Activated CD8-positive, alpha-beta memory T cell treated with anti-CD3 and anti-CD28 coated beads, Interleukin-2, amount 50 U/mL, for 24 hours (primary cell): ENCODE measurements at regions not wholly inside any gene's neighbourhood (a gene's known extent, or its start where the extent isn't known, plus 50 kb on each side); places are given as distances from the start of the nearest gene placed in this dataset.

Source experiments
- DNase-seq: peaks from one replicate; pipeline ENCODE4 v3.0.0-alpha.2; 2020; ENCODE audit errors: extremely low read depth

DNA sequence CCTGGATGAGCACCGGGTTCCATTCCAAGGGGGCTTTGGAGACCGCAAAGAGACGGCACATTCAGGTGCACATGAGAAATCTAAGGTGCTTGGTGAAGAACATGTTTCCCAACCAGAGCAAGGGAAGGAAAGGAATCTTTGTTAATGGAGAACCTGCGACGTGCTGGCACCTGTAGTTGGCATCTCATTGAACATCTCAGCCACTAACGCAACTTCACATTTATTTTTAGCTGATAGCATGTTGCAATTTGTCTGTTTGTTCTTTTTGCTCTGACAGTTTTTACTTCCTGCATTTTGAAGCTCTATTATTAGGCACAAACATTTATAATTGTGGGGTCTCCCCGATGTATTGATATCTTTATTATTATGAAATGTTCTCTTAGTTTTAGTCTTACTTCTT, 316.7 kb downstream of the TCERG1L start:
- no peak for DNase-seq

DNA sequence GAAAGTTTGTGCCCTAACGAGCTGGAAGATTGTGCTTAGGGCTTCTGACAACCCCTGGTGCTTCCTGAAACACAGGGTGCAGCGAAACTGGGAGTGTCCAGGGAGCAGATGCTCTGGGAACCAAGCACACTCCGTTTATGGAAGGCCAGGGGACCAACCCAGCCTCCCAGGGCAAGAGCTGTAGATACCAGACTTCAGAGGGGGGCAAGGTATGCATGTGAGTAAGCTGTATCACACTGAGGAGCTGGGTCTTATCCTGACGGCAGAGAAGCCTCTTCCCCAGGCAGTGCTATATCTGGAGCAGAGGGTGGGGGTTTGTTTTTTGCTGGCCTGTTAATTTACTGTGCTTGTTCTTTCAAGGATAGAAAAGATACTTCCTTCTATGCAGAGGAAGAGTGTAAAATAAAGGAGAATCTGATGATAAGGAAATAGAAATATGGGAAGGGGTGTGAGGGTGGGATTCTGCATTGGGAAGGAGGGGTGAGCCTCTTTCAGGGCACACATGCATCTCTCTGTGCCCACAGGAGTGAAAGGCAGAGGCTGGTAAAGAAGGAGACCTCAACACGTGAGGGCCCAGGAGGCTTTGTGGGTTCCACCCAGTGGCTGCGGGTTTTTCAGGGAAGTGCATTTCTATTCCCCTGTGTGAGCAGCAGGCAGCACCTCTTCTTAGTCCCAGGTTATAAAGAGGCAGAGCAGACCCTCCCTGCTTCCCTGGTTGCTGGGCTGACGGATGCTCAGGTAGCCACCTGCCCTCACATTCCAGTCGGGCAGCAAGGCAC, 314.1 kb downstream of the TCERG1L start:
- no peak for DNase-seq

- no peak for DNase-seq
Measured at GRCh38 chr10:130998046-130998435, 313.5 kb downstream of the TCERG1L start.

DNA sequence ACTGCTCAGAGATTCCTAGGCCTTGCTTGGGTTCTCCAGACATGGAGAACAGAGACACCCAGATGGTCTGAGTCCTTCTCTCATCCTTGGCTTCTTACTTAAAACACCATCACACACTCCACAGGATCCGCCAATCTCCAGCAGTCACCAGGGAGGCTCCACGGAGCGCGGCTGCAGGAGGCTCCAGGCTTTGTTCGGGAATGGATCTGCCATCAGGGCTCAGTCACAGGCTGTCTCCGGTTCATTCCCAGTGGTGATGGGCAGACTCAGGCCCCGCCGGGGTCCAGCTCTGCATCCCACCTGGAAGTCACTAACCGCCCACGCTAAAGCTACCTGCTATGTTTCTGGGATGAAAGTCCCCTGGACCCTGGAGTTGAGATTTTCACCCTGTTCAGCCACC, 312.9 kb downstream of the TCERG1L start:
- DNase-seq, result no peak

- DNase-seq, result no peak
Measured at GRCh38 chr10:130999376-131000202, 311.9 kb downstream of the TCERG1L start.

DNA sequence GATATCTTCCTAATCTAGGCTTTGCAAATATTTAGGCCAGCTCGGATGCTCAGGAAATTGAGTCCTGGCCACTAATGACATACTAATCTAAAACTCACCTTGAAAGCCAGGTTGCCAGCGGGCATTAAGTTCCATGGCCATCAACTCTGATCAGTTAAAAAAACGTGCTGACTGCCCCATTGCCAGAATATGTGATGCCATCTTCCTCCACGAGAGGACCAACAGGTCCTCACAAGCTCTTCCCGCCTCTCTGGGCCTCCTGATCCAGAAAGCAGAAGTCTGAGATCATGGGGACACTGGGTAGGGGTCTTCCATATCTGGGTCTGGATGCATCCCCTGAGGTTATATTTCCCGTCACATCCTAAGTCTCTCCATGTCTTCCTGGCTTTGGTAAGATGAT, 311.3 kb downstream of the TCERG1L start:
- DNase-seq, result no peak

- no peak for DNase-seq
Measured at GRCh38 chr10:131000743-131001142, 310.8 kb downstream of the TCERG1L start.

GRCh38 chr10:131001438-131001837, 310.1 kb downstream of the TCERG1L start:
- DNase-seq, result no peak

GRCh38 chr10:131002031-131002861, 309.3 kb downstream of the TCERG1L start:
- DNase-seq, result no peak

DNA sequence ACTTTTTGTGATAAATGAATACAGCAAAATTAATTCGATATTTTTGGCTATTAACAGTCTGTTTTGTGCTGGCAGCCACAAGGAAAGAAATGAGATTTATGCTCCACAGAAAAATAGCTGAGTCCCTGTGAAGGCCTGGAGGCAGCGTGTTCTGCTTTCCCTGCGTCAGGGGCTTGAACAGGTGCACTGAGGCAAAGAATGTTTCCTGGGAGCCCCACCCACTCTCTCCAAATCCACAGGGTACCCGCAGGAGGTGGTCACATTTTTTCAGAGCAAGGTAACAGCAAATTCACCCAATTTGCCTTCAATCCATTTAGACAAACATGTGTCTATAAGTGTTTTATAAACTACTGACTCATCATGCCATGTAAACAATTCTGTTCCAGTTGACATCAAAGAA, 308.1 kb downstream of the TCERG1L start:
- no peak for DNase-seq

DNA sequence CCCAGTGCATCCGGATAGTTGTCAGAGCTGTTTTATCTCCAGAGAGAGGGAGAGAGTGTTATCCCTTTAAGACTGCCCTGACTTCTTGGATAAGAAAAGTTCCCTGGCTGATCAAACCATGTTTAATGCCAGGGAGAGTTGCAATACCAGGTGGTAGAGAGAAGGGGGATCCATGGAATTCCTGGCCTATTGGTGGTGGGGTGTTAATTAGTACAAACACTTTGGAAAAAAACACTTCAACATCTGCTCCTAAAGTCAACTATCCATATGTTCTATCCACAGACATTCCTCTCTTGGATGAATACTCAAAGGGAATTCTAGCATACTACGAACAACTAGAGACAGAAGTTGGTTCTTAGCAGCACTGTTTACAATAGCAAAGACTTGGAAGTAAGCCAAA, 307.2 kb downstream of the TCERG1L start:
- no peak for DNase-seq

GRCh38 chr10:131006458-131007256, 304.9 kb downstream of the TCERG1L start:
- DNase-seq, result no peak

GRCh38 chr10:131009791-131010190, 301.7 kb downstream of the TCERG1L start:
- DNase-seq, result no peak

DNA sequence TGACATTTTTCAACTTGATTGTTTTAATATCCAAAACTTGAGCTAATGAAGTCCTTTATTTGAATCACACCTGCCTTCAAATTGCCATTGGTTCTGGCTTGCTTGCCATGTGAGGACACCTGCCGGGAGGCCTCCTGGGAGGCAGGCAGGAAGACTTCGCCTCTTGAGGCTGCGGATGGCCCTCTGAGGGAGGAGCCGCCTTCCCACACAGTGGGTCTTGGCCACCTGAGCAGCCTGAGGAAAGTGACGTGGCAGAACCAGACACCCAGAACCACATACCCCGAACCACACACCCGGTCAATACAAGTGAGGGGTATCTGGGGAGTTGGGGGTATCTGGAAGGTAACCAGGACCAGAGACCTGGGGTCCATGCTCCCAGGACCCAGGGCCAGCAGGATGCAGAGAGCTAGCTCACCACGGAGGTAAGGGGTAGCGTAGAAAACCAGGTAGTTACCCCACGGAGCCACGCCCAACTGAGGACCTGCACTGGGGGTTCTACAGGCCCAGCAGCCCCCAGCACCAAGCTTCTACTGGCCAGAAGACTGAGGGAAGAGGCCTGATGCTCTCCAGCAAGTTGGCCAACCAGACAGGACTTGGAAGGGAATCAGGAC, 300.5 kb downstream of the TCERG1L start:
- DNase-seq, result no peak

GRCh38 chr10:131011936-131012640, 299.4 kb downstream of the TCERG1L start:
- DNase-seq, result no peak

- no peak for DNase-seq
Measured at GRCh38 chr10:131012641-131012985, 298.9 kb downstream of the TCERG1L start.

DNA sequence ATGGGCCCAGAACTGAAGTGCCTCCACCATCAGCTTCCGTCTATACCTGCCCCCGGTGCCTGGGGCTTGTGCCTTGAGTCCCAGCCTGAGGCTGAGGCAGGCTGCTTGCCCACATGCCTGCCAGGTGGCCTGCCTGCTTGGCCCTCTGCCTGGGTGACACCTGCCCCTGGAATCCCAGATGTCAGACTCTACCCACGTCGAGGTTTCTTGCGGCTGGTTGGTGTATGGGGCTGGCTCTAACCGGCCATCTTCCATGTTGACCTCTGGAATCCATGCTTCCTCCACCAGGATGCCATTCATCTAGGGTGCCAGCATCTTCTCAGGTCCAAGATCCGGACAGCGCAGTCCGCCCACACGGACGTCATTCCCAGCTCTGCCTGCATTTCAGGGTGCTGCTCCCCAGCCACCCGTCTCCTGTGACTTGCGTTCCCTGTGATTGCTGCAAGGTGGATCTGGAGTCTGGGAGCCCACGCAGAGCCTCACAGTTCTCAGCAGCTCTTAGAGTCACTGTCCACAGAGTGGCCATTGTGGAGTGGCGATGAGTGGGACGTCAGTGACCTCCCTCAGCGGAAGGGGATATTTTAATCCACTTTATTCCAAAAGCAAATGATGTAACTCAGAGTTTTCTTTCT, 298.1 kb downstream of the TCERG1L start:
- DNase-seq, result no peak

DNA sequence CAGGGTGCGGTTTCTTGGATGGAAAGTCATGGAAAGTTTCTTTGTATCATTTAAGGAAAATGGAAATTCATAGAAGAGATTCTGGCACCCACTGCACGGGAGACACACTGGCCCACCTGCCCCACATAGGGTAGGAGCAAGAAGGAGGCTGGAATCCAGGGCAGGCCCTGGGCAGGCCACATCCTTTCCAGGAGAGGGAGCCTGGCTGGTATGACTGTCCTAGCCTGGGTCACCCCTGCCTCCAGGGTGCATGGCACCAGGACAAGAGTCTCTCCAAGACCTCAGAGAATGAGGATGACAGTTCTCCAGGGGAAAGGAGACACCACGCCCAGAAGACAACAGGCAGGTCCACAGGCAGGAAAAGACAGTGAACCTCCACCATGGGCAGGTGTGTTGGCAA, 297.2 kb downstream of the TCERG1L start:
- no peak for DNase-seq

DNA sequence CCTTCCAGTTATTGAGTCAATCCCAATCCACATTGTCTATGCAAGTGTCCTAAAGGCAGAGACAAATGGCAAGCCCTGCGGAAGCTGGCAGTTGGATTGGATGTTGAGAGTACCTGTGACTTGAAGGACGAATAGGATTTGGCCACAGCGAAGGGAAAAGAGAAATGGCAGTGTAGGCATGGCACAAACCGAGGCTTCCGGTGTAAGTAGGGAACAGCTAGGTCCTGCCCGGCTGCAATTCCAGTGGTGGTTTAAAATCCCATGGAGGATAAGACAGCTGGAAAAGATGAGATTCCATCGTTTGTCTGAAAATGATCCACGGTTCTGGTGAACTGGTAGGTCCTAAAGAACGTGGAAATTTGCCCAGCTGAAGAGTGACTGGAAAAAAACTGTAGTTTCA, 296.2 kb downstream of the TCERG1L start:
- DNase-seq, result no peak

DNA sequence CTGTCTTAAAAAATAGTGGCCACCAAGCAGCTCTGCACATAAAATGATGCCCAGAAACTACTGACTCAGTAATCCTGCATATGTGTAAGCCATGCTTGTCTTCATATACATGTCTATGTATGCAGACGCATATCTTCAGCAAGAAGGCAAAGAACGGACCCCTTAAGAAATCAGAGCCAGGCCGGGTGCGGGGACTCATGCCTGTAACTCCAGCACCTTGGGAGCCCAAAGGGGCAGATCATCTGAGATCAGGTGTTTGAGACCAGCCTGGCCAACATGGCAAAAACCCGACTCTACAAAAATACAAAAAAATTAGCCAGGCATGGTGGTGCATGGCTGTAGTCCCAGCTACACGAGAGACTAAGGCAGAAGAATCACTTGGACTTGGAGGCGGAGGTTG, 295.0 kb downstream of the TCERG1L start:
- no peak for DNase-seq
